Esophagus squamous epithelium (tissue), 4 donors: ENCODE measurements at regions not wholly inside any gene's neighbourhood (a gene's known extent, or its start where the extent isn't known, plus 50 kb on each side); places are given as distances from the start of the nearest gene placed in this dataset.

Experiments
- POLR2A ChIP-seq, 4 donors: fragments of 450-650 bp; IDR thresholded peaks; one replicate each; pipeline ENCODE4 v1.6.1; 2017; ENCODE audit warnings: antibody characterized with exemption in 4 of 4, mild to moderate bottlenecking in 4 of 4, moderate library complexity in 3 of 4
- TF ChIP-seq, protein P1 (sequence below), 6 experiments: fragments of 450-650 bp in 4 of 6; fragments of 200-600 bp in 2 of 6; sonication (generic) in 2 of 6; IDR thresholded peaks; one replicate each; pipeline ENCODE4 v1.5.1; 2016 to 2019; ENCODE audit warnings: antibody characterized with exemption in 6 of 6, mild to moderate bottlenecking in 4 of 6, moderate library complexity in 4 of 6

DNA sequence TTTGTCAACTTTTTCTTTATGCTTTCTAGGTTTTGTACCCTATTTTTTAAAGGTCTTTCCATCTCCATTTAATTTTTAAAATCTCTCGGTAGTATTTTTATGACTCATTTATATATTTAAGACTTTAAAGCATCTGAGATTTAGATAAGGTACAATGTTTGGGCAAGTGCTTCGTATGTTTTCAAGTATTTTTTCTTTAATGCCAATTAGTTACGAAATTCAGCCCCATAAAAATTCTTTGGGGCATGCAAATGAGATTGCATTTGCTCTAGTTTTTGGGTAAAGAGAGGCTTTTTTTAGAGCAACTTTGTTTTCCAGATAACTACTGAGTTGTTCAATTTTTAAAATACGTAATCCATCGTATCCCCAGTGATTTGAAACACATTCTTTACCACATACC lies 65.3 kb upstream of the CRHR1 start:
- TF ChIP-seq, protein P1, sequence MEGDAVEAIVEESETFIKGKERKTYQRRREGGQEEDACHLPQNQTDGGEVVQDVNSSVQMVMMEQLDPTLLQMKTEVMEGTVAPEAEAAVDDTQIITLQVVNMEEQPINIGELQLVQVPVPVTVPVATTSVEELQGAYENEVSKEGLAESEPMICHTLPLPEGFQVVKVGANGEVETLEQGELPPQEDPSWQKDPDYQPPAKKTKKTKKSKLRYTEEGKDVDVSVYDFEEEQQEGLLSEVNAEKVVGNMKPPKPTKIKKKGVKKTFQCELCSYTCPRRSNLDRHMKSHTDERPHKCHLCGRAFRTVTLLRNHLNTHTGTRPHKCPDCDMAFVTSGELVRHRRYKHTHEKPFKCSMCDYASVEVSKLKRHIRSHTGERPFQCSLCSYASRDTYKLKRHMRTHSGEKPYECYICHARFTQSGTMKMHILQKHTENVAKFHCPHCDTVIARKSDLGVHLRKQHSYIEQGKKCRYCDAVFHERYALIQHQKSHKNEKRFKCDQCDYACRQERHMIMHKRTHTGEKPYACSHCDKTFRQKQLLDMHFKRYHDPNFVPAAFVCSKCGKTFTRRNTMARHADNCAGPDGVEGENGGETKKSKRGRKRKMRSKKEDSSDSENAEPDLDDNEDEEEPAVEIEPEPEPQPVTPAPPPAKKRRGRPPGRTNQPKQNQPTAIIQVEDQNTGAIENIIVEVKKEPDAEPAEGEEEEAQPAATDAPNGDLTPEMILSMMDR (IDR thresholded peaks at IDR 0.05) = no peak
- TF ChIP-seq POLR2A (IDR thresholded peaks at IDR 0.05) = no peak
